NT2/D1 (cell line): ENCODE measurements at regions not wholly inside any gene's neighbourhood (a gene's known extent, or its start where the extent isn't known, plus 50 kb on each side); places are given as distances from the start of the nearest gene placed in this dataset.

ENCODE experiments used
- DNase-seq: peaks from one replicate; pipeline ENCODE4 v3.0.0-alpha.2; 2011; ENCODE audit warnings: low read depth, low spot score
- H3K27me3 ChIP-seq: 2 replicates; pipeline ENCODE4 v1.6.0; 2011; ENCODE audit warnings: mild to moderate bottlenecking; ENCODE audit not compliant: insufficient read length, insufficient read depth
- H3K36me3 ChIP-seq: 2 replicates; pipeline ENCODE4 v1.6.1; 2011; ENCODE audit warnings: mild to moderate bottlenecking, low read length, mixed read lengths; ENCODE audit not compliant: insufficient read depth, insufficient read length
- H3K4me1 ChIP-seq: 2 replicates; pipeline ENCODE4 v1.5.1; 2011; ENCODE audit not compliant: insufficient read depth, insufficient read length
- H3K4me3 ChIP-seq: 2 replicates; pipeline ENCODE4 v1.5.1; 2011; ENCODE audit warnings: low read depth; ENCODE audit not compliant: insufficient read length
- H3K9ac ChIP-seq: 2 replicates; pipeline ENCODE4 v1.6.0; 2011; ENCODE audit warnings: low read depth; ENCODE audit not compliant: insufficient read length
- H3K9me3 ChIP-seq: 2 replicates; pipeline ENCODE4 v1.5.1; 2011; ENCODE audit warnings: mild to moderate bottlenecking, low read length; ENCODE audit not compliant: insufficient read depth
- SUZ12 ChIP-seq: IDR thresholded peaks from 2 replicates; pipeline ENCODE4 v1.6.1; 2011; ENCODE audit not compliant: insufficient read length, insufficient read depth; ENCODE audit errors: extremely low read depth
- YY1 ChIP-seq: IDR thresholded peaks from 2 replicates; pipeline ENCODE4 v1.6.1; 2011; ENCODE audit not compliant: insufficient read length, insufficient read depth
- ZNF274 ChIP-seq: IDR thresholded peaks from 2 replicates; pipeline ENCODE4 v1.6.1; 2011; ENCODE audit warnings: mild to moderate bottlenecking, low read depth, low read length

DNA sequence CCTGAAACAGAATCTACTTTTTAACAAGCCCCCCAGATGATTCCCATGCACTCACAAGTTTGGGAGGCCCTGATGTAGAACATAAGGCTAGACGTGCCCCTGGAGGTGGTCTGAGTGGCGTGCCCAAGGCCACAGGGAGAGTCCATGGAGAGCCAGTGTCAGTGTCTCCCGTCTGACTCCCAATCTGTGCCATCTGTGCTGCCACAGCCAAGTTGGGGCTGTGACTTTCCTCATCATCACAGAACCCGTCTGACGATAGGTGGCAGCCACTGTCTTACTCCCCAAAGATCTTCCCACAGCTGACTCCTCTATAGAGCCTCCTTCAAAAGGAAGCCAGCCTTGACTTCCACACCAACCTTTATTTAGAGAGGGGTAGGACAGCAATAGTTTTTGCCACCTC is 470.5 kb downstream of the SOX6 start:
- H3K4me3 ChIP-seq = no peak overlapping the region
- H3K27me3 ChIP-seq = no peaks in the 10 kb centered on the region
- H3K9me3 ChIP-seq = no peaks in the 10 kb centered on the region
- no peak overlapping the region for H3K9ac ChIP-seq
- TF ChIP-seq YY1 = no peak
- no peak for TF ChIP-seq SUZ12
- TF ChIP-seq ZNF274 = no peak
- no peak for DNase-seq
- no peaks in the 10 kb centered on the region for H3K36me3 ChIP-seq
- H3K4me1 ChIP-seq = peaks cover 8% of the 10 kb centered on the region

GRCh38 chr11:15886299-15886698 is 470.0 kb downstream of the SOX6 start:
- Histone ChIP-seq H3K36me3 (no peaks in the 10 kb centered on the region), H3K9ac (no peak overlapping the region), H3K4me3 (no peak overlapping the region), H3K4me1 (peaks cover 8% of the 10 kb centered on the region), H3K27me3 (no peaks in the 10 kb centered on the region), H3K9me3 (no peaks in the 10 kb centered on the region)
- TF ChIP-seq SUZ12 (no peak), YY1 (no peak), ZNF274 (no peak)
- DNase-seq = no peak

- Histone ChIP-seq H3K4me1 (peaks cover 8% of the 10 kb centered on the region), H3K4me3 (no peak overlapping the region), H3K36me3 (no peaks in the 10 kb centered on the region), H3K9me3 (no peaks in the 10 kb centered on the region), H3K27me3 (no peaks in the 10 kb centered on the region), H3K9ac (no peak overlapping the region)
- no peak for DNase-seq
- no peak for TF ChIP-seq YY1
- TF ChIP-seq ZNF274 = no peak
- no peak for TF ChIP-seq SUZ12
These were observed 469.5 kb downstream of the SOX6 start for GRCh38 chr11:15886866-15887265.

DNA sequence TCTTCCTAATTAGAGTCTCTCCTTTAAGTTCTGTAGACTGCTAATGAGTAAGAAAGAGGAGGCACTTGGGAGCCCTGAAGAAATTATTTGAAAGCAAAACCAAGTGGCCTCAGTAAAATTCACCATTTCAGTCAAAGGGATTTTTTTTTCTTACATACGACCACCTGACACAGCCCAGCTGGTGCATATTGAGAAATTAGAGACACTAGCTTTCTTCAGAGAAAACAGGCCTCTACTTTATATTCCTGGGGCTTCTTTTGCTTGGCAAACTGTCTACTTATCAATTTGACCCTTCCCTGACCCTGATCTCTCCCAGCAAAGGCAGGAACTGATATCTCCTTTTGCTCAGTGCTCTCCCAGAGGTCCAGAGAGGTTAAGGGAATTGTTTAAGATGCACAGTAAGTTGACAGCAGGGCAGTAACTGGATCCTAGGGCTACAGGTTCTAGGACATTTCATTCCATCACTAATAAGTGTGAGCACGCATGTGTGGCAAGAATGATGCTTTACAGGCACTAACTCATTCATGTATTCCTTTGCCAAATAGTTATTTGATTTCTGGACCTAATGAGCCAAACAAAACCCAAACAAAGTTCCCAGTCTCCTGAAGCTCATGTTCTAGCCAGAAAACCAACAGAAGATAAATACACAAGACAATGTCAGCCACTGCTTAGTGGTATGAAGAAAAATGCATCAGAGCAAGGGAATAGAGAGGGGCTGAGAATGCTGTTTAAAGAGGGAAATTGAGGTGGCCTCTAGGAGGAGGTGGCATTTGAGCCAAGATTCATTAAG is 467.6 kb downstream of the SOX6 start:
- H3K9ac ChIP-seq = no peak overlapping the region

GRCh38 chr11:15889363-15890030 is 466.8 kb downstream of the SOX6 start:
- H3K4me3 ChIP-seq = no peak overlapping the region
- no peak overlapping the region for H3K9ac ChIP-seq
- no peaks in the 10 kb centered on the region for H3K27me3 ChIP-seq
- TF ChIP-seq SUZ12 (no peak), YY1 (no peak), ZNF274 (no peak)
- H3K9me3 ChIP-seq = no peaks in the 10 kb centered on the region
- no peak for DNase-seq
- peaks cover 7% of the 10 kb centered on the region for H3K4me1 ChIP-seq
- no peaks in the 10 kb centered on the region for H3K36me3 ChIP-seq

More for the DNA sequence above, 467.6 kb downstream of the SOX6 start:
- H3K9me3 ChIP-seq = no peaks in the 10 kb centered on the region
- H3K4me3 ChIP-seq = no peak overlapping the region
- H3K36me3 ChIP-seq = no peaks in the 10 kb centered on the region
- no peak for DNase-seq
- H3K4me1 ChIP-seq = peaks cover 8% of the 10 kb centered on the region
- no peaks in the 10 kb centered on the region for H3K27me3 ChIP-seq
- TF ChIP-seq YY1 (no peak), SUZ12 (no peak), ZNF274 (no peak)

DNA sequence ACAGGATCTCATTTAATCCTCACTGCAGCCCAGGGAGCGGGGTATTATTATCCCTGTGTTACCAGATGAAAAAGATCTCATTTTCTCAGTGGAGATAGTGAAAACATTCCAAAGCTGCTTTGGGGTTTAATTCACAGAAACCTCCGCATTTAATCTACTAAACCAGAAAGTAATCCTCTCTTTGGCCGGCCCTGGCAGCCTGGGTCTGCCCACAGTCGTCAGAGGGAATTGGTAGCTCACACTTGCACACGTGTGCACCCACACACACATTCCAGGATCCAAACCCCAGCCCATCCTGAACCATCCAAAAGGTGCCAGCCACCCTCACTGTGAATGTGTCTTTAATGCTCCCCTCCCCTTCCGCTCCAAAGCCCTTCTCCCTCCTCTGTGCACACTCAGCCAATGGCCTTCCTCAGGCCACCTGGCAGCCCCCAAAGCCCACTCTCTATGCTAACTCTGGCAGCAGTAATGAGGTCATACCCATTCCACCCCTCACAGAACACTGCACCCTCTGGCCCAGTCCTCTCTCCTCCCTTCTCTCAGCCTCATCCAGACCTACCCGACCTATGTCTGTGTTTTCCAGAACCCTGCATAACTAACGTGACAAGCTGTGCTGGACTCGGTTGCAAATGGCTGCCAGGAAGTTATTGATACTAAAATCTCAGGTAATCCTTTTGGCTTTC is 466.2 kb downstream of the SOX6 start:
- no peak for DNase-seq
- TF ChIP-seq YY1 (no peak), SUZ12 (no peak), ZNF274 (no peak)
- H3K4me3 ChIP-seq = no peak overlapping the region
- H3K4me1 ChIP-seq = peaks cover 4% of the 10 kb centered on the region
- H3K9me3 ChIP-seq = no peaks in the 10 kb centered on the region
- H3K27me3 ChIP-seq = no peaks in the 10 kb centered on the region
- H3K36me3 ChIP-seq = no peaks in the 10 kb centered on the region
- H3K9ac ChIP-seq = no peak overlapping the region

- no peak overlapping the region for H3K4me3 ChIP-seq
- H3K9ac ChIP-seq = no peak overlapping the region
- DNase-seq = no peak
- no peak for TF ChIP-seq YY1
- TF ChIP-seq SUZ12 = no peak
- no peak for TF ChIP-seq ZNF274
- no peaks in the 10 kb centered on the region for H3K9me3 ChIP-seq
- H3K4me1 ChIP-seq = no peaks in the 10 kb centered on the region
- H3K36me3 ChIP-seq = no peaks in the 10 kb centered on the region
- no peaks in the 10 kb centered on the region for H3K27me3 ChIP-seq
These were observed 463.3 kb downstream of the SOX6 start for GRCh38 chr11:15893080-15893492.
